H1 (cell line): ENCODE measurements at regions not wholly inside any gene's neighbourhood (a gene's known extent, or its start where the extent isn't known, plus 50 kb on each side); places are given as distances from the start of the nearest gene placed in this dataset.
A peak's percentile ranks its signal among the peaks of the same experiment; 100 is the strongest.

Experiments used
- CTCF ChIA-PET: fragments of 300-600 bp; sonication (Branson Sonifier 250); formaldehyde crosslinking; loops from one replicate; lab custom pipeline; 2021; ENCODE audit not compliant: partially characterized antibody; lab: Charles Lee
- POLR2A ChIA-PET: fragments of 300-600 bp; sonication (Branson Sonifier 250); formaldehyde crosslinking; loops from one replicate; lab custom pipeline; 2021; ENCODE audit warnings: inconsistent platforms; ENCODE audit not compliant: partially characterized antibody; lab: Charles Lee
- DNase-seq, 2 experiments: peaks; one replicate each; pipeline versions ENCODE4 v3.0.0 to v3.0.0-alpha.2; 2010 to 2022; ENCODE audit warnings: low spot score in 2 of 2, low read depth in 1 of 2, mixed read lengths in 1 of 2
- FAIRE-seq: peaks from 2 replicates; lab custom pipeline; 2011; peaks lifted over from hg19 to GRCh38; lab: Jason Lieb, UNC
- H2AFZ ChIP-seq: 2 replicates; pipeline ENCODE4 v1.8.1; 2012; ENCODE audit warnings: low read length, inconsistent platforms
- H2AK5ac ChIP-seq: 2 replicates; pipeline ENCODE4 v1.6.1; 2013; ENCODE audit warnings: low read depth, low read length
- H2BK120ac ChIP-seq: replicated peaks from 2 replicates; pipeline ENCODE3; 2013; ENCODE audit warnings: low read depth, low read length, inconsistent platforms
- H2BK12ac ChIP-seq: 2 replicates; pipeline ENCODE4 v1.6.1; 2013; ENCODE audit warnings: low read depth, low read length
- H2BK15ac ChIP-seq: 2 replicates; pipeline ENCODE4 v1.6.1; 2013; ENCODE audit warnings: low read length
- H2BK20ac ChIP-seq: 2 replicates; pipeline ENCODE4 v1.6.1; 2013; ENCODE audit warnings: low read length
- H2BK5ac ChIP-seq: 2 replicates; pipeline ENCODE4 v1.6.1; 2013; ENCODE audit warnings: low read depth, low read length
- H3K14ac ChIP-seq: 2 replicates; pipeline ENCODE4 v1.6.1; 2013; ENCODE audit warnings: inconsistent platforms; ENCODE audit not compliant: insufficient read length
- H3K18ac ChIP-seq: 2 replicates; pipeline ENCODE4 v1.6.1; 2013; ENCODE audit warnings: low read length; ENCODE audit errors: extremely low read depth
- H3K23ac ChIP-seq: 2 replicates; pipeline ENCODE4 v1.6.1; 2013; ENCODE audit warnings: inconsistent platforms; ENCODE audit not compliant: insufficient read length
- H3K23me2 ChIP-seq: 2 replicates; pipeline ENCODE4 v1.6.1; 2013; ENCODE audit warnings: low read depth, low read length
- H3K27ac ChIP-seq: 2 replicates; pipeline ENCODE4 v1.6.1; 2011; ENCODE audit warnings: low read depth, low read length, inconsistent platforms
- H3K27me3 ChIP-seq, 4 experiments: replicated peaks in 1 of 4; 1 replicate in 1 of 4; 2 replicates in 3 of 4; pipeline versions ENCODE4 v1.6.1 to v1.8.1; 2011 to 2013; ENCODE audit warnings: low read length in 3 of 4, mild to moderate bottlenecking in 3 of 4, inconsistent platforms in 2 of 4, mixed read lengths in 2 of 4, moderate library complexity in 1 of 4; ENCODE audit not compliant: control insufficient read depth in 3 of 4, insufficient read depth in 3 of 4; ENCODE audit errors: extremely low read depth in 1 of 4
- H3K36me3 ChIP-seq, 4 experiments: 2 replicates each; pipeline versions ENCODE4 v1.6.1 to v1.8.1; 2011 to 2013; ENCODE audit warnings: mild to moderate bottlenecking in 4 of 4, low read length in 3 of 4, moderate library complexity in 2 of 4, control low read depth in 1 of 4, inconsistent platforms in 1 of 4; ENCODE audit not compliant: insufficient read depth in 4 of 4, control insufficient read depth in 2 of 4
- H3K4ac ChIP-seq: replicated peaks from 2 replicates; pipeline ENCODE3; 2013; ENCODE audit warnings: low read length, low read depth, mixed read lengths, inconsistent platforms; ENCODE audit not compliant: insufficient read length
- H3K4me1 ChIP-seq, 4 experiments: replicated peaks in 1 of 4; 1 replicate in 1 of 4; 2 replicates in 3 of 4; pipeline versions ENCODE4 v1.6.1 to v1.8.1; 2011 to 2013; ENCODE audit warnings: low read length in 3 of 4, inconsistent platforms in 2 of 4, mixed read lengths in 1 of 4; ENCODE audit not compliant: insufficient read depth in 4 of 4, control insufficient read depth in 3 of 4
- H3K4me2 ChIP-seq, 2 experiments: 2 replicates each; pipeline versions ENCODE4 v1.6.1 to v1.8.1; 2011 to 2013; ENCODE audit warnings: low read depth in 2 of 2, low read length in 2 of 2, control low read depth in 1 of 2, inconsistent platforms in 1 of 2, mild to moderate bottlenecking in 1 of 2; ENCODE audit not compliant: insufficient read depth in 1 of 2
- H3K4me3 ChIP-seq, 4 experiments: fragments of 200-600, 300-600 bp in 1 of 4; sonication (generic), shearing (Covaris generic), sonication (Bioruptor Twin) in 1 of 4; 2 replicates each; pipeline versions ENCODE4 v1.5.1 to v1.8.1; 2011 to 2016; ENCODE audit warnings: low read length in 4 of 4, low read depth in 3 of 4, control low read depth in 2 of 4, inconsistent platforms in 2 of 4, mild to moderate bottlenecking in 2 of 4, mixed read lengths in 1 of 4, moderate library complexity in 1 of 4; ENCODE audit not compliant: insufficient read depth in 2 of 4; ENCODE audit errors: extremely low read depth in 1 of 4
- H3K56ac ChIP-seq: replicated peaks from 2 replicates; pipeline ENCODE3; 2013; ENCODE audit warnings: low read depth, mild to moderate bottlenecking, mixed read lengths, low read length, inconsistent platforms; ENCODE audit not compliant: insufficient read length
- H3K79me1 ChIP-seq: 2 replicates; pipeline ENCODE4 v1.6.1; 2013; ENCODE audit warnings: low read depth, low read length, control low read depth
- H3K79me2 ChIP-seq, 2 experiments: 2 replicates each; pipeline versions ENCODE4 v1.6.1 to v1.8.1; 2012 to 2013; ENCODE audit warnings: low read length in 2 of 2, mild to moderate bottlenecking in 2 of 2, inconsistent platforms in 1 of 2; ENCODE audit not compliant: insufficient read depth in 2 of 2, control insufficient read depth in 1 of 2
- H3K9ac ChIP-seq, 4 experiments: replicated peaks in 1 of 4; 1 replicate in 1 of 4; 2 replicates in 3 of 4; pipeline versions ENCODE4 v1.6.1 to v1.8.1; 2011 to 2013; ENCODE audit warnings: low read depth in 3 of 4, low read length in 3 of 4, control low read depth in 2 of 4, mild to moderate bottlenecking in 2 of 4, moderate library complexity in 2 of 4, inconsistent platforms in 1 of 4; ENCODE audit errors: extremely low read depth in 1 of 4
- H3K9me3 ChIP-seq, 2 experiments: 2 replicates each; pipeline versions ENCODE4 v1.6.1 to v1.8.1; 2012 to 2013; ENCODE audit warnings: mild to moderate bottlenecking in 2 of 2, moderate library complexity in 2 of 2, control low read depth in 1 of 2, inconsistent platforms in 1 of 2, low read depth in 1 of 2, low read length in 1 of 2, mixed read lengths in 1 of 2; ENCODE audit not compliant: insufficient read depth in 2 of 2
- H4K20me1 ChIP-seq, 2 experiments: replicated peaks in 1 of 2; 2 replicates each; pipeline versions ENCODE3 to v1.8.1; 2011 to 2013; ENCODE audit warnings: inconsistent platforms in 2 of 2, low read length in 2 of 2, mild to moderate bottlenecking in 1 of 2; ENCODE audit not compliant: insufficient read depth in 2 of 2, control insufficient read depth in 1 of 2
- H4K5ac ChIP-seq: 2 replicates; pipeline ENCODE4 v1.6.1; 2013; ENCODE audit warnings: low read length, low read depth, mixed read lengths, inconsistent platforms; ENCODE audit not compliant: insufficient read length
- H4K8ac ChIP-seq: 2 replicates; pipeline ENCODE4 v1.8.0; 2013; ENCODE audit warnings: mild to moderate bottlenecking, moderate library complexity, low read length, inconsistent platforms; ENCODE audit not compliant: insufficient read depth; ENCODE audit errors: extremely low read depth
- H4K91ac ChIP-seq: replicated peaks from 2 replicates; pipeline ENCODE3; 2013; ENCODE audit warnings: low read length, mixed read lengths, inconsistent platforms; ENCODE audit not compliant: insufficient read length
- E2F6 ChIP-seq: IDR thresholded peaks from 2 replicates; pipeline ENCODE4 v1.6.1; 2012; ENCODE audit warnings: inconsistent platforms
- POLR2A ChIP-seq, 2 experiments: IDR thresholded peaks; 1 replicate in 1 of 2; 2 replicates in 1 of 2; pipeline ENCODE4 v1.6.1; 2011; ENCODE audit warnings: low read depth in 2 of 2, low read length in 2 of 2, mild to moderate bottlenecking in 2 of 2; ENCODE audit errors: control extremely low read depth in 1 of 2
- RNF2 ChIP-seq: fragments of 200-900, 300-1000 bp; sonication (generic); IDR thresholded peaks from 2 replicates; pipeline ENCODE4 v1.7.1; 2016; ENCODE audit warnings: borderline replicate concordance, low read depth, mild to moderate bottlenecking, antibody characterized with exemption, low read length; ENCODE audit not compliant: poor library complexity, severe bottlenecking; ENCODE audit errors: missing control alignments
- SP2 ChIP-seq: IDR thresholded peaks from 2 replicates; pipeline ENCODE4 v1.6.1; 2012; ENCODE audit warnings: mild to moderate bottlenecking, low read length, inconsistent platforms
- TBP ChIP-seq: IDR thresholded peaks from 2 replicates; pipeline ENCODE4 v1.6.1; 2011; ENCODE audit warnings: low read depth, low read length, improper control_type of control experiment
- TCF12 ChIP-seq: IDR thresholded peaks from 2 replicates; pipeline ENCODE4 v1.6.1; 2011; ENCODE audit warnings: low read depth, mild to moderate bottlenecking, low read length
- ZNF274 ChIP-seq: IDR thresholded peaks from 2 replicates; pipeline ENCODE4 v1.7.0; 2012; ENCODE audit warnings: low read length, borderline replicate concordance; ENCODE audit errors: extremely low read depth
- WGBS, 2 experiments: shearing (Covaris generic) in 1 of 2; methylation state at CpG; one replicate each; pipeline versions ENCODE4 v1.1.6 to v1.1.7; 2013 to 2015; ENCODE audit warnings: low lambda C conversion rate in 2 of 2, mixed read lengths in 2 of 2, inconsistent platforms in 1 of 2, low coverage in 1 of 2, missing lambda C conversion rate in 1 of 2; ENCODE audit not compliant: insufficient replicate concordance in 2 of 2, insufficient coverage in 1 of 2, insufficient read length in 1 of 2; ENCODE audit errors: extremely low coverage in 1 of 2, missing lambda C conversion rate in 1 of 2; 5-methylcytosine and 5-hydroxymethylcytosine counted together
- TF ChIP-seq, protein P1 (sequence below): IDR thresholded peaks from 2 replicates; pipeline ENCODE4 v1.6.1; 2011; ENCODE audit warnings: low read depth, mild to moderate bottlenecking, low read length; ENCODE audit not compliant: insufficient read depth

DNA sequence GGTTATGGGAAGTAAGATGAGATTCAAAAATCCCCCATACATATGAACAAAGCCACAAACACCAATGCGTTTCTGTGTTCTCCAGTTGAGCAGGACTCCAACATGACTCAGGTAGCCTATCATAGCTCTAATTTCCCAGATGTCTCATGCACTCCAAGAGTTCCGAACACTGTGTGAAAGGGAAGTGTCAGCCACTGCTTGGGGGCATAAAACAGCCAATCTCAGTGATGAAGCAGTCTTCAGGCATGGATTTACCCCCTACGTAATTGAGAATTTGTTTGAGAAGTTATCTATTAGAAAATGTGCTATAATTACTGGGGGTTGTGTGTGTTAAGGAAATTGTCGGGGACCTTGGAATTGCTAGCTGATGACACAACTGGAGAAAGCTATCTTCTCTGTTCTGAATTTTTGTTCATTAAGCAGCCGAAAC, 153.9 kb upstream of the AVPR1A start:
- Histone ChIP-seq H3K23ac (no peak overlapping the region), H2BK5ac (peak overlapping the region; percentile 21; the same call in 1 of the 2 replicates), H3K56ac (no peak overlapping the region), H2BK12ac (no peak overlapping the region), H2AK5ac (no peak overlapping the region; the same call in 1 of the 2 replicates), H3K79me2 (no peaks in the 10 kb centered on the region), H3K36me3 (no peaks in the 10 kb centered on the region), H2AFZ (peak overlapping the region; percentile 17; the same call in 1 of the 2 replicates), H3K27ac (no peak overlapping the region), H3K4me2 (no peak overlapping the region), H4K91ac (peak overlapping the region; percentile 25), H3K4ac (no peak overlapping the region), H3K18ac (no peak overlapping the region), H2BK15ac (no peak overlapping the region), H4K5ac (no peak overlapping the region), H2BK20ac (no peak overlapping the region), H4K8ac (no peak overlapping the region), H3K9ac (no peak overlapping the region), H3K23me2 (no peaks in the 10 kb centered on the region), H2BK120ac (no peak overlapping the region), H3K79me1 (no peaks in the 10 kb centered on the region), H3K14ac (no peak overlapping the region), H3K4me3 (no peak overlapping the region), H3K9me3 (peaks cover 0 to under 1% of the 10 kb centered on the region in 2 experiments; a peak in 2 of 4 replicates), H4K20me1 (no peaks in the 10 kb centered on the region), H3K4me1 (peaks cover 0 to 3% (median under 1%) of the 10 kb centered on the region in 4 experiments; a peak in 2 of 7 replicates), H3K27me3 (no peaks in the 10 kb centered on the region)
- ChIA-PET POLR2A (interaction anchor here (1.3 kb wide), 1 partner anchor 18 kb away, joined by 4 read pairs; no protein-coding TSS in a partner anchor), CTCF (interaction anchor here (1.0 to 1.3 kb wide), 2 partner anchors 19 to 23 kb away, joined by 3 to 4 read pairs; no protein-coding TSS in a partner anchor)
- no peak for DNase-seq
- no peak for FAIRE-seq
- WGBS, 2 experiments, result 77% methylated on average over 5 of the region's 5 CpGs; no CpG with 5 or more reads in 1 of the 2 experiments
- TF ChIP-seq ZNF274 (no peak), TCF12 (no peak), RNF2 (no peak), TBP (no peak), POLR2A (IDR thresholded peaks at IDR 0.05; ENCODE audit: control extremely low read depth in 1 of 2, low read depth in 2 of 2, low read length in 2 of 2) (no peak), SP2 (no peak), E2F6 (no peak)
- TF ChIP-seq, protein P1, sequence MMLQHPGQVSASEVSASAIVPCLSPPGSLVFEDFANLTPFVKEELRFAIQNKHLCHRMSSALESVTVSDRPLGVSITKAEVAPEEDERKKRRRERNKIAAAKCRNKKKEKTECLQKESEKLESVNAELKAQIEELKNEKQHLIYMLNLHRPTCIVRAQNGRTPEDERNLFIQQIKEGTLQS, result no peak
